ENCODE measurements at regions not wholly inside any gene's neighbourhood (a gene's known extent, or its start where the extent isn't known, plus 50 kb on each side); places are given as distances from the start of the nearest gene placed in this dataset.

DNA sequence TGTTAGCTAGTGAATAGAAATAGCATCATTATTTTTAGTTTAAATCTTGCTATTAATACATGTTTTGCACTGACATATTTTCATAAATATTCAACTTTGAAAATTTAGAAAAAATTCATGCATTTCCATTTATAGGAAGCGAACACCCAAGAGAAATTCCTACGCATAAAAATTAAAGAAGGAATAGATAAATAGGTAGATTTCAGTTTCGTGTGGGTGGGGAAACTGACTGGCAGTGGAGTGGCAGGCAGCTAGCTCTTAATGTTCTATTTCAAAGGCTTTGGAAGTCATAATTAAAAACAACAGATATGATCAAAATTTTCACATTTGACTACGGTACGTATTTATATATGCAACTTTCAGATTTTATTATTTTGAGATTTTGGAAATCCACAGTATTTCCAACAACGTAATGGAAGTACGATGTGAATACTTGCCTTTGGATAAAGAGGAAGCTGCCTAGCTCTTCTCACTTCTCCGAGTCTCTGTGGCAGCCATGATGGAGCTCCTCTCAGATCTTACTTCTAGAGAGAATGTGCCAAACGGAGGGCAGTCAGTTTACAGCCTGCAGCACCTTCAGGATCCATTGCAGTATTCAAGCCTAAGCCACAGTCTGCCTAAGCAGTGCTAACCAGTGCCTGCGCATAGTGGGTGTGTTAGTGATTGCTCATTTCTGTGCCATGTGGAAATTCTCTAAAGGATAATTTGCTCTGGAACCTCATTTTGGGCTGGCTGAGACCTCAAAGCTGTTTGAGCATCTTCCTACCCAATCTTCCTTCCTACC, 62.9 kb upstream of the RGS4 start:
- TF ChIP-seq FOXP2 (optimal IDR thresholded peaks at IDR 0.05; ENCODE audit: borderline replicate concordance, extremely low read depth, extremely low read length, insufficient read depth) (no peak), SIN3A (IDR thresholded peaks at IDR 0.05; ENCODE audit: borderline replicate concordance, insufficient read depth, low read length) (no peak), POLR2AphosphoS5 (IDR thresholded peaks at IDR 0.05; ENCODE audit: low read depth, low read length) (no peak), TAF1 (IDR thresholded peaks at IDR 0.05; ENCODE audit: borderline replicate concordance, insufficient read depth, low read length) (no peak)

All from PFSK-1 (cell line).